RWPE1 (cell line): ENCODE measurements at regions not wholly inside any gene's neighbourhood (a gene's known extent, or its start where the extent isn't known, plus 50 kb on each side); places are given as distances from the start of the nearest gene placed in this dataset.

ENCODE experiments used
- CTCF ChIA-PET: fragments of 350-600 bp; sonication (Branson Sonifier 250); formaldehyde crosslinking; extraction: SDS; loops from one replicate; lab custom pipeline; 2021; lab: Yijun Ruan, JAX
- POLR2A ChIA-PET: fragments of 400-600 bp; formaldehyde crosslinking; extraction: SDS; loops from one replicate; lab custom pipeline; 2020; ENCODE audit warnings: antibody characterized with exemption; ENCODE audit not compliant: low non-redundant PET; lab: Yijun Ruan, JAX
- DNase-seq: peaks from one replicate; pipeline ENCODE4 v3.0.0; 2012; ENCODE audit warnings: low spot score
- H3K27ac ChIP-seq: fragments of 450-650 bp; 2 replicates; pipeline ENCODE4 v1.5.1; 2017
- CTCF ChIP-seq: fragments of 450-650 bp; conservative IDR thresholded peaks from 2 replicates; pipeline ENCODE4 v1.5.1; 2017; ENCODE audit warnings: low read depth, mild to moderate bottlenecking

- ChIA-PET CTCF (interaction anchor here (0.8 to 1.6 kb wide), 5 partner anchors 19 to 146 kb away, joined by 3 to 4 read pairs (median 3); no protein-coding TSS in a partner anchor), POLR2A (no interaction called here)
- no peak for TF ChIP-seq CTCF
- DNase-seq = peak; percentile 78
- H3K27ac ChIP-seq = peak overlapping the region; percentile 98
Observed at GRCh38 chr21:41631564-41632461, 123.9 kb upstream of the TMPRSS2 start.

- no peak for DNase-seq
- H3K27ac ChIP-seq = peak overlapping the region; percentile 98
- TF ChIP-seq CTCF = no peak
- ChIA-PET CTCF (interaction anchor here (1.6 kb wide), 1 partner anchor 18 kb away, joined by 3 read pairs; no protein-coding TSS in a partner anchor), POLR2A (no interaction called here)
Observed at GRCh38 chr21:41630917-41631316, 123.0 kb upstream of the TMPRSS2 start.

- CTCF ChIA-PET = interaction anchor here (0.6 to 1.6 kb wide), 2 partner anchors 17 to 47 kb away, joined by 3 to 4 read pairs; no protein-coding TSS in a partner anchor
- TF ChIP-seq CTCF = no peak
- POLR2A ChIA-PET = no interaction called here
- peak overlapping the region; percentile 98 for H3K27ac ChIP-seq
- peak; percentile 96 for DNase-seq
Observed at GRCh38 chr21:41630249-41630648, 122.3 kb upstream of the TMPRSS2 start.

GRCh38 chr21:41628256-41628655 is 120.3 kb upstream of the TMPRSS2 start:
- TF ChIP-seq CTCF = no peak
- POLR2A ChIA-PET = no interaction called here
- DNase-seq = no peak
- CTCF ChIA-PET = no interaction called here
- peak overlapping the region; percentile 33; the same call in 1 of the 2 replicates for H3K27ac ChIP-seq

GRCh38 chr21:41627428-41627827 is 119.5 kb upstream of the TMPRSS2 start:
- ChIA-PET CTCF (interaction anchor here (0.6 to 0.9 kb wide), 2 partner anchors 51 to 151 kb away, joined by 4 to 5 read pairs; no protein-coding TSS in a partner anchor), POLR2A (no interaction called here)
- H3K27ac ChIP-seq = peak overlapping the region; percentile 54
- DNase-seq = no peak
- TF ChIP-seq CTCF = no peak

- peak overlapping the region; percentile 4; the same call in 1 of the 2 replicates for H3K27ac ChIP-seq
- POLR2A ChIA-PET = no interaction called here
- DNase-seq = no peak
- CTCF ChIA-PET = no interaction called here
- no peak for TF ChIP-seq CTCF
Observed at GRCh38 chr21:41626021-41626420, 118.1 kb upstream of the TMPRSS2 start.
